HG03460 (cell line): ENCODE measurements at regions not wholly inside any gene's neighbourhood (a gene's known extent, or its start where the extent isn't known, plus 50 kb on each side); places are given as distances from the start of the nearest gene placed in this dataset.
"Not testable (repeated sequence)": the region's sequence is repeated elsewhere in the genome, so short reads cannot be mapped to it uniquely, and the experiment has no call there.

Experiments
- ATAC-seq: cut with Tn5 transposase; IDR thresholded peaks from one replicate; pipeline ENCODE4 v1.9.1; 2021; ENCODE audit not compliant: unreplicated experiment

DNA sequence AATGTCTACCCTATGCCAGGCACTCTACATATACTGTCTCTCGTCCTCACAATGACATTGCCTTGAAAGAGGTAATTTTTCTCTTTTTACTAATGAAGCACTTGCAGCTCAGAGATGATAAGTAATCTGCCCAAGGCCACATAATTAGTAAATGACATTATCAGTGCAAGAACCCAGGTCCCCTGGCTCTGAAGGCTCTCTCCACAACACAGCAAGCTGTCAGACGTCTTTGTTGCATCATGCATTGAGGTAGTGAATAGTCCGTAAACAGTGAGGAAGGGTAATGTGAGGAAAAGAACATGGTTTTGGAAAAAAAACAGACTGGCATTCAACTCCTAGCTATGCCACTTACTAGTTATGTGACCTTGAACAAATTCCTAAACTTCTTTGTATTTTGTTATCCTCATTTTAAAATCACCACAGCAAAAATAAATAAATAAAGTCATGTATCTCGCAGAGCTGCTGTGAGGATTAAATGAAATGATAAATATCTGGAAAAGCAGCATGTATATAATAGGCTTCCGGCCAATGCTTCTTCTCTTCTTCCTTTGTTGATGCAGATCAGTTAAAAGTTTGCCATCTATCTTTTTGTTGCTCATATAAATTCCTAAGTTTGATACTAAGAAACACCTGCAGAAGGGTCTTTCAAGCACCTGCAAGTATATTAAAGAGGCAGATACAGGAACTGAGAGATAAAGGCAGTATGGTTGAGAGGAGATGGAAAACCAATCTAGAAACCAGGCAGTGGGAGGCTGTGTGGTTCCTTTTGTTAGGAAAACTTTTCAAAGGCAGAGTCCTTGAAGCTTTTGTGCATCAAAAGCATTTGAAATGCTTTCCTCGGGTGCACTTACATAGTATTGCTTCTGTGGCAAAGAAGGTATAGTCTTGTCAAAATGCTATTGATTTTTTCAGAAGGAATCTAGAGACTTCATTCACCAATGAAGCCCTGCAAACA lies 82.8 kb downstream of the BTG1 start:
- no peak for ATAC-seq

DNA sequence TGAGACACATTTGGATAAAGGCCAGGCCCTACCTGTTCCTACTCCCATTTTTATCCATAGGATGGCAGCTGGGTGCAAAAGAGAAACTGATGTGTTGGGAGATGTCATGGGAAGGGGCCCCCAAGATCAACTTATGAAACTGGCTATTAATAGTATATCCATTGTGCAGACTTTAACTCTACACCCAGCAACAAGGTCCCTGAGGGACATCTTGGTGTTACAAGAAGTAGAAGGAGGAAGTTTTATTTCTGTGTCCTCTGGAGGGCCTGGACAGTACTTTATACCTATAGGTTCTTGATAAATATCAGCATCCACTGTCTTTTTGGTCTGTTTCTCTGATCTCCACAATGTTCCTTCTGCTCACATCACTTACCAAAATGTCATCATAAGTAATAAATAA lies 84.6 kb downstream of the BTG1 start:
- no peak for ATAC-seq

DNA sequence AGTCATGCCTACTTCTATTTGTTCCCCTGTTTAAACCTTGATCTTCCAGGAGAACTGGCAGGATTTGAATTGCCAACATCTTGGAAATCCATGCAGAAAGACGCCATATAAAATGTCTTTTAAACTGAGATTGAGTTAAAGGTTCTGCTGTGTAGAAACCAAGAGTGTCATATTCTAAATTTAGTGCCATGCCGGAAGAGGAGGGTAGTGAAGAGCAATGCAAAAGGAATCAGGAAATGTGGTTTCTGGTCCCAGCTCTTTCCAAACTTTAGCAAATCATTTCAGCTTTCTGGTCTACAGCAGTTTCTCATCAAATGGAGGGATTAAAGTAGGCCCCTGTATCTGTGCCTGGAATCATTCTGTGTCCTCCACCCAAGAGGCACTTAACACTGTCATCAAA lies 85.7 kb downstream of the BTG1 start:
- no peak for ATAC-seq

- ATAC-seq: no peak
These were observed 87.0 kb downstream of the BTG1 start for GRCh38 chr12:92058664-92059063.

DNA sequence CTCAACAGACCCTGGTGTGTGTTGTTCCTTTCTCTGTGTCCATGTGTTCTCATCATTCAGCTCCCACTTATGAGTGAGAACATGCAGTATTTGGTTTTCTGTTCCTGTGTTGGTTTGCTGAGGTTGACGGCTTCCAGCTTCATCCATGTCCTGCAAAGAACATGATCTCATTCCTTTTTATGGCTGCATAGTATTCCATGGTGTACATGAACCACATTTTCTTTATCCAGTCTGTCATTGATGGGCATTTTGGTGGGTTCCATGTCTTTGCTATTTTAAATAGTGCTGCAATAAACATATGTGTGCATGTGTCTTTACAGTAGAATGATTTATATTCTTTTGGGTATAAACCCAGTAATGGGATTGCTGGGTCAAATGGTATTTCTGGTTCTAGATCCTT lies 88.9 kb downstream of the BTG1 start:
- not testable (repeated sequence) for ATAC-seq

GRCh38 chr12:92056290-92056689 lies 89.4 kb downstream of the BTG1 start:
- ATAC-seq: no peak

DNA sequence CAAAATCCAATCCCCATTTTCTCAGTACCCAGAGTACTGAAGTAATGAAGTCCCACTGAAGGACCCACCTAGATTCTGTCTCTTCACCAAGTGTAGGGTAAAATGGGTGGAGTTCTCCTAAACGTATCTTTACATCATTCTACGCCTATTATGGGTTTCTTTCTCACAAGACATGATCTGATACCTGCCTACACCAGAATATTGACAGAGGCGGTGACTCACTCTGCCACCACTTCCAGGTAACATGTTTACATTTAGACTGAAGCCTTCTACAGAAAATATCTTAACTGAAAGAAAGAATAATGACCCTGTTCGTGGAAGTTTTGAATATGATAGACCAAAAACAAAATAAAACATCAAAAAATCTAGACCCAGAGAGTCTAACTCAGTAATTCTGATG lies 89.8 kb downstream of the BTG1 start:
- ATAC-seq: no peak

DNA sequence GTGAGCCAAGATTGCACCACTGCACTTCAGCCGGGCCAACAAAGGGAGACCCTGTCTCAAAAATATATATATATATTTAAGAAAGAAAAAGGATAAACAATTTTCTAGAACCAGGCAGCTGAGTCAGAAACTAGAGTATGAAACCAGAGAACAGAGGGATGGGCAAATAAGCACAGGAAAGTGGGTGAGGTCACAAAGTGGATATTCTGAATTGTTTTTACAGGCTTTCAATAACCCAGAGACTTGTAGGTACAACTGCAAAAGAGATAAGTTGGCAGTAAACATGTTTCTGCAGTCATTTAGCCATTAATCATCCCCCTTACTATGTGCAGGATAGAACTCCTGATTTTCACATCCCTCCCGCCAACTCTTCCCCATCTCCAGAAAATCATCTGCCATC lies 94.2 kb downstream of the BTG1 start:
- no peak for ATAC-seq

DNA sequence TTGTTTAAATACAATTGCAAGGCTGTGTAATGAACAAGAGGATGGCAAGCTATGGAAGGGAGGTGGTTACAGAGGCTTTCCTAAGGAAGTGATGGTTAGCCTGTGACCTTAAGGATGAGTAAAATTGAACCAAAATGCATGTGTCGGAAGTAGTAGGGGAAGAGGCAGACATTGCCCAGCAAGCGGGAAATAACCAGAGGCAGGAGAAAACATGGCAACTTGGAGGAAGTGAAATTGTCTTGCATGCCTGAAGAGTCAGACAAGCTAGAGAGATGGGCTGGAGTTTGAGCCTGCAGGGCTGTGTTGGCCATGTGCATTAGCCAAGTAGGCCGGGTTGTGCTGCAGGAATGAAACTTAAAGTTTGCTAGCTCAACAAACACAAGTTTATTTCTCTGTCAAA lies 96.2 kb downstream of the BTG1 start:
- peak; percentile 73 for ATAC-seq

DNA sequence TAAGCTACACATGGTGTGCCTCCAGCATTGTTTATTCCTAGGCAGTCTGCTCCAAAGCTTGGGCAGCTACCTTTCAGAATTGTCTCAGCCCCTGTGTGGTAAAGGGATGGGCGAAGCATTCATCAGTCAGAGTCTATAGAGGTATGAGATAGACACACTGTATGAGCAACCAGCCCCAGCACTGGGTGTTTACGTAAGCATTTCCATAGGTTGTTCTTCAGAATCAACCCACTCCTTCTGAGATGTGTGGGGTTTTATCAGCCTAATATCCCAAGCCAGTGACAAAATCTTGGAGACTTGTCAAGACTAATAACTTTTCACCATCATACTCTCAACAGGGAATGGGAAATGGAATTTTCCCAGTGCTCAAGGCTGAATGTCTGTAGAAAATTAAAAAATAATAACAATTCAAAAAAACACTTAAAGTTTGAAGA lies 98.2 kb downstream of the BTG1 start:
- ATAC-seq: no peak

GRCh38 chr12:92046557-92047392 lies 98.9 kb downstream of the BTG1 start:
- no peak for ATAC-seq

DNA sequence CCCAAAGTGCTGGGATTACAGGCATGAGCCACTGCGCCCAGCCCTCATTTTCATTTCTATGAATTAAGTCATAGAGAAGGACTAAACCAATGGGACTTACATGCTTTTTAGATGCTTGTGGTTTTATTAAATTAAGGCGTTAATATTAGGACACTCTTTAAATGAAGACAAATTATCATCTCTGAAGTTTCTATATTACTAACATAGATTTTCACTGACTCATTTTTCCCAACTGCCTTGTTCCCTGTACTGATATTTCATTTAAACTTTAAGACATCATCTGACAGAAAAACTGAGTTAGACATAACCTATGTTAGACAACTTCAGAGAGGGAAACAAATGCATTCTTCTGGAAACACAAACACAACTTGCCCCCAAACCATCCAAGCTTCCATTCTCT lies 99.8 kb downstream of the BTG1 start:
- ATAC-seq: no peak

GRCh38 chr12:92044435-92044834 lies 101.2 kb downstream of the BTG1 start:
- no peak for ATAC-seq

DNA sequence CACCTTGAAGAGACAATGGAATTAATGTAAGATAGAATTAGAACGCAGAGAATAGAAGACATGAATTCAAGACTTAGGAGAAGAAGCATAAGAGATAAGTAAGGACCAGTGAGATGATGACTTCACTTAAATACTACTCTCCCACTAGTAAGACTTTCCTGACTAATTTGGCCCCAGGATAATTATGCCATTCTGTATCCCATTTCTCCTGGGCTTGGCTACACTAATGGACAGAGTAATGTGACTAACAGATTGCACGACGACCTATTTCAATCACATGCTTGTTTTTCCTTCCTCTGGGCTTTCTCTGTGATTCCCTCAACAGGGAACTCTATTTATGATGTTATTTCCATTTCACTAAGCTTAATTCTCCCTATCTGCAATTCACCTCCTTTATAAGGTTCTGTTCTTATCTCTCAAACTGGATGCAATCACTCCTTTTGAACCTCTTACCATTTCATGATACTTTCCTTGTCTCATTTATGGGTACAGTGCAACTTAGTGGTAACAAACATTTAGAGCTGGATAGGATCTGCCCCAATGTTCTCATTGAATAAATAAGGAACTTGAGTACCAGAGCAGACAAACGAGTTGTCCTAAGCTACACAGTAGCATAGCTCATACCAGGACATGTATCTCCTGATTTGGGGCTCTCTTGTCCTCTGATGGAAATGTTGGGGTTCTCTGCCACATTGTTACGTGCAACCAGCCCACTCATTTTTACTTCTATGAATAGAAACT lies 102.7 kb downstream of the BTG1 start:
- ATAC-seq: no peak

GRCh38 chr12:92041742-92042141 lies 103.9 kb downstream of the BTG1 start:
- ATAC-seq: no peak

DNA sequence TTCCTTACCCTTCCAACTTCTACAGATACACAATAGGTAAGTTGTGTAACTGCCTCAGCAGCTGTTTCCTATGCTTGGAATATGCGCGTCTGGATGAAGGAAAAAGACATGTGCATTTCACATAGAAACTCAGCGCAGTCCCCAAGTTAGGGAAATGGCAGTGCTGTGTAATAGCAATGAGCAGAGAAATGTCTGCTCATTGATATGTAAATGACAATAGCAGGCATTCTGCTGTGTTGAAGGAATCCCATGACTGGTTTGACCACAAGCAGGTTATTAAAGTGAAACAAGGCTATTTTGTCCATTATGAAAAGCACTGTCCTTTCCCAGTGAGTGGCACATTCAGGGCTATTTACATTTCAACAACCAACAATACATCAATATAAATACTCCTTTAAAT lies 106.6 kb downstream of the BTG1 start:
- ATAC-seq: no peak

- no peak for ATAC-seq
These were observed 107.2 kb downstream of the BTG1 start for GRCh38 chr12:92038476-92038875.

DNA sequence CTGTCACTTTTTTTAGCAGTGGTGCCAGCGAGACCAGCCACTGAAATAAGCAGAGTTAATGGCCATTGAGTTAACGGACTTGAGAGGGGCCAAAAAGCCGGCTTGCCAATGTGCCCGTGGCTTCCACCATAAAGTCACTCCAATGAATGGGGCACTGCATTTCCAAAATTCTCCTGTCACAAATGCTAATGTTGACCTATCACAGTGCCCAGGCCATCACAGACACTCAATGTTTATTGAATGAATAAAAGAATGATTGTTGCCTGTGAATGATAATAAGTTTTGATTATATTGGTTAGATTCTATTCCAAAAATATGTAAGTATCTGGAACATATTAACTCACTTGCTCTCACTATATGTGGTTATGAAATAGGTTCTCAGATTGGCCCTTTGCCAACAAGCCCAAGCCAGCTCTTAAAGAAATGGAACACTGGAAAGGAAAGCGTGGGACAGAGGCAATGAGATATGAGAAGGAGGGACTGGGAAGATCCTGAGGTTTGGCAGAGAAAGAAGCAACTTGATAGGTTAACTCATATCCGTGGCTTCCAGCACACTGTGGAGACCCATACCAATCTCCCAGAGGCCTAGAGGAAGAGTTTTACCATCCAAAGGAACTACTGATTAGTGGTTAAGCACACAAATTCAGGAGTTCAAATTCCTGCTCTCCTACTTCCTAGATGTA lies 108.7 kb downstream of the BTG1 start:
- no peak for ATAC-seq

GRCh38 chr12:92036061-92036620 lies 109.5 kb downstream of the BTG1 start:
- no peak for ATAC-seq

- no peak for ATAC-seq
These were observed 110.2 kb downstream of the BTG1 start for GRCh38 chr12:92035477-92035876.
